HL-60 (cell line): ENCODE measurements at regions not wholly inside any gene's neighbourhood (a gene's known extent, or its start where the extent isn't known, plus 50 kb on each side); places are given as distances from the start of the nearest gene placed in this dataset.

Source experiments
- GABPA ChIP-seq: IDR thresholded peaks from 2 replicates; pipeline ENCODE4 v1.6.1; 2012; ENCODE audit warnings: low read depth
- TF ChIP-seq, protein P1 (sequence below): IDR thresholded peaks from one replicate; pipeline ENCODE4 v1.5.1; 2011; ENCODE audit warnings: low read length, control low read depth, inconsistent platforms; ENCODE audit not compliant: insufficient read depth

DNA sequence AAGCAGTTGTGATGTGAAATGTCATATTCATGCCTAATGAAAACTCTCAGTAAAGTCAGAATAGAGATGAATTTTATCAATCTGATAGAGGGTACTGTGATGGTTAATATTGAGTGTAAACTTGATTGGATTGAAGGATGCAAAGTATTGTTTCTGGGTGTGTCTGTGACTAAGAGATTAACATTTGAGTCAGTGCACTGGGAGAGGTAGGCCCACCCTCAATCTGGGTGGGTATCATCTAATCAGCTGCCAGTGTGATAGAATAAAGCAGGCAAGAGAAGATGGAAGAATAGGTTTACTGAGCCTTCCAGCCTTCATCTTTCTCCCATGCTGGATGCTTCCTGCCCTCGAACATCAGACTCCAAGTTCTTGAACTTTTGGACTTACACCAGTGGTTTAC is 124.3 kb downstream of the CENPW start:
- TF ChIP-seq, protein P1, sequence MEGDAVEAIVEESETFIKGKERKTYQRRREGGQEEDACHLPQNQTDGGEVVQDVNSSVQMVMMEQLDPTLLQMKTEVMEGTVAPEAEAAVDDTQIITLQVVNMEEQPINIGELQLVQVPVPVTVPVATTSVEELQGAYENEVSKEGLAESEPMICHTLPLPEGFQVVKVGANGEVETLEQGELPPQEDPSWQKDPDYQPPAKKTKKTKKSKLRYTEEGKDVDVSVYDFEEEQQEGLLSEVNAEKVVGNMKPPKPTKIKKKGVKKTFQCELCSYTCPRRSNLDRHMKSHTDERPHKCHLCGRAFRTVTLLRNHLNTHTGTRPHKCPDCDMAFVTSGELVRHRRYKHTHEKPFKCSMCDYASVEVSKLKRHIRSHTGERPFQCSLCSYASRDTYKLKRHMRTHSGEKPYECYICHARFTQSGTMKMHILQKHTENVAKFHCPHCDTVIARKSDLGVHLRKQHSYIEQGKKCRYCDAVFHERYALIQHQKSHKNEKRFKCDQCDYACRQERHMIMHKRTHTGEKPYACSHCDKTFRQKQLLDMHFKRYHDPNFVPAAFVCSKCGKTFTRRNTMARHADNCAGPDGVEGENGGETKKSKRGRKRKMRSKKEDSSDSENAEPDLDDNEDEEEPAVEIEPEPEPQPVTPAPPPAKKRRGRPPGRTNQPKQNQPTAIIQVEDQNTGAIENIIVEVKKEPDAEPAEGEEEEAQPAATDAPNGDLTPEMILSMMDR: no peak
- no peak for TF ChIP-seq GABPA
